ENCODE measurements at regions not wholly inside any gene's neighbourhood (a gene's known extent, or its start where the extent isn't known, plus 50 kb on each side); places are given as distances from the start of the nearest gene placed in this dataset.

DNA sequence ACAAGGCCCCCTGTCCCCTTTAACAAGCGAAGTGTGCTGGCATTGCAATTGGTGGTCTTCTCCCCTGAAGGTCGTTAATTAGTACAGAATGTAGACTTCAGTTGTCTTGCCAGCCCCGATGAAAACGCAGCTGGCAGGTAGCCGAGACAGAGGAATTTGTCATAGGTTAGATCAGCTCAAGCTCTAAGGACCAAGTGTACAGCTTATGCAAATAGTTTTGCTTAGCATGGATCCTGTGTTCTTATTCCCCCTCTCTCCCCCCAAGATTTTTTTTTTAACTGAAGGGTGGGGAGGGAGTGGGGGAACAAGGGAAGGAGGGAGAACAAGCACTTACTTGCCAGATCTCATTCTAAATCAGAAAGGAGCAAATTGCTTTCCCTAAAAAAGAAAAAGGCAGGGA, 58.6 kb upstream of the PARP11 start:
- Histone ChIP-seq H4K20me1 (ENCODE audit: control insufficient read depth, insufficient read depth, low read depth, low read length) (no peaks in the 10 kb centered on the region), H3K27me3 (ENCODE audit: control insufficient read depth, low read length) (peaks cover 39% of the 10 kb centered on the region), H3K79me2 (ENCODE audit: control insufficient read depth, low read length) (no peaks in the 10 kb centered on the region), H3K4me1 (ENCODE audit: control insufficient read depth, low read length) (peaks cover 13% of the 10 kb centered on the region), H3K9me3 (ENCODE audit: control insufficient read depth, insufficient read depth, low read length) (no peaks in the 10 kb centered on the region), H3K4me2 (ENCODE audit: low read length) (no peak overlapping the region), H3K9me2 (replicated peaks; ENCODE audit: control insufficient read depth, low read length) (no peaks in the 10 kb centered on the region), H3K27ac (ENCODE audit: low read depth, low read length) (no peak overlapping the region), H3K4me3 (ENCODE audit: low read length) (no peak overlapping the region), H3F3A (ENCODE audit: control insufficient read depth, insufficient read depth) (no peaks in the 10 kb centered on the region), H3K36me3 (ENCODE audit: control insufficient read depth, low read length) (no peaks in the 10 kb centered on the region)
- no peak for TF ChIP-seq EZH2phosphoT487 (IDR thresholded peaks at IDR 0.05; ENCODE audit: borderline replicate concordance, low read length)
- TF ChIP-seq, protein P1, sequence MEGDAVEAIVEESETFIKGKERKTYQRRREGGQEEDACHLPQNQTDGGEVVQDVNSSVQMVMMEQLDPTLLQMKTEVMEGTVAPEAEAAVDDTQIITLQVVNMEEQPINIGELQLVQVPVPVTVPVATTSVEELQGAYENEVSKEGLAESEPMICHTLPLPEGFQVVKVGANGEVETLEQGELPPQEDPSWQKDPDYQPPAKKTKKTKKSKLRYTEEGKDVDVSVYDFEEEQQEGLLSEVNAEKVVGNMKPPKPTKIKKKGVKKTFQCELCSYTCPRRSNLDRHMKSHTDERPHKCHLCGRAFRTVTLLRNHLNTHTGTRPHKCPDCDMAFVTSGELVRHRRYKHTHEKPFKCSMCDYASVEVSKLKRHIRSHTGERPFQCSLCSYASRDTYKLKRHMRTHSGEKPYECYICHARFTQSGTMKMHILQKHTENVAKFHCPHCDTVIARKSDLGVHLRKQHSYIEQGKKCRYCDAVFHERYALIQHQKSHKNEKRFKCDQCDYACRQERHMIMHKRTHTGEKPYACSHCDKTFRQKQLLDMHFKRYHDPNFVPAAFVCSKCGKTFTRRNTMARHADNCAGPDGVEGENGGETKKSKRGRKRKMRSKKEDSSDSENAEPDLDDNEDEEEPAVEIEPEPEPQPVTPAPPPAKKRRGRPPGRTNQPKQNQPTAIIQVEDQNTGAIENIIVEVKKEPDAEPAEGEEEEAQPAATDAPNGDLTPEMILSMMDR (IDR thresholded peaks at IDR 0.05; ENCODE audit: low read depth, low read length, poor library complexity, severe bottlenecking), result no peak

DNA sequence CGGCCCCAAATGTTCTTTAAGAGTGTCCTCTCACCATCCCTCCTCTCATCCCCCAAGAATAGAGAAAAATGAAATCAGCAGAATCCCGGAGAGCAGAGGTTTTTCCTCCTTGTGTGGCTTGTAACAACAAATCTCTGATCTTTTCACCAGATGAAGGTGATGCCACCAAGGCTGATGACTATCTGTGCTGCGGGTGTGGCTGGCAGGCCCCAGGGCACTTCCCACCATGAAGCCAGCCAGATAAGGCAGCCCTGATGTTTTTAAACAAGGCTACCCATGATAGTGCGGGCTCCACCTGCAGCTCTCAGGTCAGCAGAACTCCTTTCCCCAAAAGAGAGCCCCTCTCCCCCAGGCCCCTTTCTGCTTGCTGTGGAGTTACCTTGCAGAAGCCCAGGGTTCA, 58.0 kb upstream of the PARP11 start:
- H3K4me1 ChIP-seq (ENCODE audit: control insufficient read depth, low read length), result peaks cover 13% of the 10 kb centered on the region
- no peaks in the 10 kb centered on the region for H3K9me3 ChIP-seq (ENCODE audit: control insufficient read depth, insufficient read depth, low read length)
- TF ChIP-seq EZH2phosphoT487 (IDR thresholded peaks at IDR 0.05; ENCODE audit: borderline replicate concordance, low read length), result no peak
- TF ChIP-seq, protein P1 (IDR thresholded peaks at IDR 0.05; ENCODE audit: low read depth, low read length, poor library complexity, severe bottlenecking), result no peak
- H3K79me2 ChIP-seq (ENCODE audit: control insufficient read depth, low read length), result no peaks in the 10 kb centered on the region
- no peak overlapping the region for H3K4me3 ChIP-seq (ENCODE audit: low read length)
- peaks cover 39% of the 10 kb centered on the region for H3K27me3 ChIP-seq (ENCODE audit: control insufficient read depth, low read length)
- no peaks in the 10 kb centered on the region for H4K20me1 ChIP-seq (ENCODE audit: control insufficient read depth, insufficient read depth, low read depth, low read length)
- no peak overlapping the region for H3K4me2 ChIP-seq (ENCODE audit: low read length)
- H3K36me3 ChIP-seq (ENCODE audit: control insufficient read depth, low read length), result no peaks in the 10 kb centered on the region
- no peaks in the 10 kb centered on the region for H3F3A ChIP-seq (ENCODE audit: control insufficient read depth, insufficient read depth)
- H3K9me2 ChIP-seq (replicated peaks; ENCODE audit: control insufficient read depth, low read length), result no peaks in the 10 kb centered on the region
- H3K27ac ChIP-seq (ENCODE audit: low read depth, low read length), result no peak overlapping the region

DNA sequence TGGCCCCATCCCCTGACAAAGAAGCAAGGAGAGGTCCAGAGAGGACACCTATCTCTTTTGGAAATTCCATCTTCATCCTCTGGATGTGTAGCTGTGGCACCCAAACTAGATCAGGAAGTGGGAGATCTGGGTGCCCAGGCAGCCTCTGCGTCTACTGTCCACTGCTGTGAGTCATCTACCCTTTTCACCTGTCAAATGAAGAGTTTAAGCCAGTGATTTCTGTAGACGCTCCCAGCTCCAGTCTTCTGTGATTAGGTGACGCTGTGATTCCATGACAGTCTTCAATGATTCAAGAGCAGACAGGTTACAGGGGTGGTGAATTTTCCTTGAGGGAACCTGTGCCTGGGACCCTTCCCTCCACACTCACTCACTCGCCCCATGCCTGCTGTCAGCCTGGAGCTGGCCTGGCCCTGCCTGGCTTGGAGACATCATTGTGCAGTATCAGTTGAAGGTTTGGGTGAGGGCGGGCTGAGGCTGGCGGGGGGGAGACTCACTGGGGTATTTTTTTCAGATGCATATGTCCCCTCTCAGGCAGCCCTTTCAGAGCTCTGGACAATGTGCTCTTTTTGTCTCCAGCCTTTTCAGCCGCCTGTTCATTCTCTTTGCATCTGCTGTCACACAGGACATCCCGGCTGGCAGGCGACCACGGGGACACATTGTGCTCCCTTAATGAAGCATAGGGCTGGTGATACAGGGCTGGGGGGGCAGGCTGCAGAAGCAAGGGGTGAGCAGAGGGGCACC, 56.8 kb upstream of the PARP11 start:
- no peak for TF ChIP-seq EZH2phosphoT487 (IDR thresholded peaks at IDR 0.05; ENCODE audit: borderline replicate concordance, low read length)
- TF ChIP-seq, protein P1 (IDR thresholded peaks at IDR 0.05; ENCODE audit: low read depth, low read length, poor library complexity, severe bottlenecking), result no peak
- Histone ChIP-seq H3K27ac (ENCODE audit: low read depth, low read length) (no peak overlapping the region), H3K9me3 (ENCODE audit: control insufficient read depth, insufficient read depth, low read length) (no peaks in the 10 kb centered on the region), H3F3A (ENCODE audit: control insufficient read depth, insufficient read depth) (no peaks in the 10 kb centered on the region), H3K36me3 (ENCODE audit: control insufficient read depth, low read length) (no peaks in the 10 kb centered on the region), H3K9me2 (replicated peaks; ENCODE audit: control insufficient read depth, low read length) (no peaks in the 10 kb centered on the region), H4K20me1 (ENCODE audit: control insufficient read depth, insufficient read depth, low read depth, low read length) (no peaks in the 10 kb centered on the region), H3K27me3 (ENCODE audit: control insufficient read depth, low read length) (peaks cover 42% of the 10 kb centered on the region), H3K4me1 (ENCODE audit: control insufficient read depth, low read length) (peaks cover 13% of the 10 kb centered on the region), H3K79me2 (ENCODE audit: control insufficient read depth, low read length) (no peaks in the 10 kb centered on the region), H3K4me3 (ENCODE audit: low read length) (no peak overlapping the region), H3K4me2 (ENCODE audit: low read length) (no peak overlapping the region)

Data from DOHH2 (cell line).